HG02943 (cell line): ENCODE measurements at regions not wholly inside any gene's neighbourhood (a gene's known extent, or its start where the extent isn't known, plus 50 kb on each side); places are given as distances from the start of the nearest gene placed in this dataset.
"Not testable (repeated sequence)": the region's sequence is repeated elsewhere in the genome, so short reads cannot be mapped to it uniquely, and the experiment has no call there.

Source experiments
- ATAC-seq: cut with Tn5 transposase; IDR thresholded peaks from one replicate; pipeline ENCODE4 v1.9.1; 2021; ENCODE audit warnings: mild to moderate bottlenecking, low read depth, moderate library complexity; ENCODE audit not compliant: unreplicated experiment

DNA sequence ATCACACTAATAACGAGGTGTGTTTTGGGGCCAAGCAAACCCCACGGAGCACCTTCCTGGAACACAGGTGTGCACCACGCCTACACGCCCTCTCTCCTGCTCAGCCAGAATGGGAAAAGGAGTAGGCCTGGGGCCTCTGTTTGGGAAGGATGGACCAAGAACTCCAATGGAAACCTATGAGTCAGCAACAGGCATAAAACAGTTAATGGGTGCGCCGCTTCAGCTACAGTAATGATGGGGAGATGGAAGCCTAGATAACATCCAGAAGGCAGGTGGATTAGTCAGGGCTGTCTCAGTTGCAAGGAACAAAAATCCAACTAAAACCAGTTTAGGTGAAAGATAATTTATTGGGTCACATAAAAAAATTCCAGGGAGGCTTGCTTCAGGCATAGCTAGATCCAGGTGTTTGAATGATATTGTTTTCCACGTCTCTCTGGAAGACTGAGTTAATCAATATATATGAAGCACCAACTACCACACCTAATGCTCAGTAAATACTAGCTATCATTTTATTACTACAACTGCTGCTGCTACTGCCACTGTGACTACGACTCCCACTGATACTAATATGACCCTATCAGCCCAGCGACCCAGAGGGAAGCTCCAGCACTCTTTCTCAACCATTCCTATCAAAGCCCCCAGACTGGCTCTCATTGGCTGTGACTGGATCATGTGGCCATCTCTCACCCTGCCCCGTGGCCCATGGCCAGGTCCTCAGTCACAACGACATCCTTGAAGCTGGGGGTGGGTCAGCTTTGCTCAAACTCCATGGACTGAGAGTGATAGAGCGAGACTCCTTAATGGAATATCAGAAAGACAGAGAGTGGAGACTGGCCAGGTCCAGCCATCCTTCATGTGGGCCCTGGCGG, 155.2 kb upstream of the PTPN1 start:
- ATAC-seq = no peak

DNA sequence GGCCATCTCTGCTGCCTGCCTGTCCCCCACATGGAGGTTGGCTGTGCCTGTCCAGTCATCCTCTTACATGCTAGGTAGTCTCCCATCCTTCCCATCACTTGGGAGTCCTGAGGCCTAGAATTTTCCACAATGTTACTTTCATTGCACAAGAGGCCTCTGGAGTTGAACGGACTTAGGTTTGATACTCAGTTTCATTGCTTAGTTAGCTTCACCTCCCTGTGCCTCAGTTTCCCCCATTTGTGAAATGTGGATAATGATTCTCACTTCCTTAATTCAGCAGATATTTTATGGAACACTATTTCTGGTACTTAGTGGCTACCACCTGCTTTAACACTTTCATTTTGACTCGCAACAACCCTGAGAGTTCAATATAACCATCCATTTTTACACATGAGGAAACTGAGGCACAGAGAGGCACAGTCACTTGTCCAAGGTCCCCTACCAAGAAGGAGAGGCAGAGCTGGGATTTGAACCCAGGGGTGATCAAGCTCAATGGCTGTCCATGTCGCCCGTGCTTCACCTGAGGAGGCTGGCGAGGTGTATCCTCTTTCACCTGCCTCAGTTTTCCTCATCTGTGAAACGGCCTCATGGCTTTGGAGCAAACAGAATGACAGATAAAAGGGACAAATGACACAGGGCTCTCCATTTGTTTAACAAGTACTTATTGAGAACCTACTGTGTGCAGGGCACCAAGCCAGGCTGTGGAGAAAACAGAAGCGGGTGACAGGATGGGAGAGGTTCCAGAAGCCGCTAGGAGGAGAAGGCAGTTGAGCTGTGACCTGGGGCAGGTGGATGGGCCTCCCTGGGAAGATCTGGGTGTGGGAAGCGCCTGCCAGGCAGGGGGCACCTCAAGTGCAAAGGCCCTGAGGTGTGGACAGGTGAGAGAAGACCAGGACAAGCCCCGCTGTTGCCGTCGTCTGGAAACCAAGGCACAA, 154.3 kb upstream of the PTPN1 start:
- no peak for ATAC-seq

GRCh38 chr20:50356525-50356885, 153.7 kb upstream of the PTPN1 start:
- ATAC-seq = no peak

- no peak for ATAC-seq
Measured at GRCh38 chr20:50356962-50357782, 153.0 kb upstream of the PTPN1 start.

- no peak for ATAC-seq
Measured at GRCh38 chr20:50357783-50358161, 152.4 kb upstream of the PTPN1 start.

DNA sequence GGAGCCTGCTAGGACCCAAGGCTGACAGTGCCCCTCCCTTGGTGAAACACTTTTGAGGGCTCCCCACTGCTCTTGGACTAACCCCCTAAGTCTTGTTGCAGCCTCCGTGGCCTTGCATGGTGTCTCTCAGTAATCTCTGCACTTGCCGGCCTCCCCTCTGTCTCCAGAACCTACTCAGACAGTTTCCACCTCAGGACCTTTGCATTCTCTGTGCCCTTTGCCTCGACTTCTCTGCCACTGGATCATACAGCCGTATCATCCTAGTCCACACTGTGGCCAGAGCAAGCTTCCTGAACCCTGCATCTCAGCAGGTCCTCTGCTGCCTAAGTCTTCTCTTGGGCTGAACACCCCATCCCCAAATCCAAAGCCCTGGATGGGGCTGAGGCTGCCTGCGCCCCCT, 152.0 kb upstream of the PTPN1 start:
- ATAC-seq = no peak

GRCh38 chr20:50358971-50359370, 151.2 kb upstream of the PTPN1 start:
- ATAC-seq = no peak

GRCh38 chr20:50359607-50360217, 150.5 kb upstream of the PTPN1 start:
- ATAC-seq = no peak

- no peak for ATAC-seq
Measured at GRCh38 chr20:50360218-50360672, 149.9 kb upstream of the PTPN1 start.

DNA sequence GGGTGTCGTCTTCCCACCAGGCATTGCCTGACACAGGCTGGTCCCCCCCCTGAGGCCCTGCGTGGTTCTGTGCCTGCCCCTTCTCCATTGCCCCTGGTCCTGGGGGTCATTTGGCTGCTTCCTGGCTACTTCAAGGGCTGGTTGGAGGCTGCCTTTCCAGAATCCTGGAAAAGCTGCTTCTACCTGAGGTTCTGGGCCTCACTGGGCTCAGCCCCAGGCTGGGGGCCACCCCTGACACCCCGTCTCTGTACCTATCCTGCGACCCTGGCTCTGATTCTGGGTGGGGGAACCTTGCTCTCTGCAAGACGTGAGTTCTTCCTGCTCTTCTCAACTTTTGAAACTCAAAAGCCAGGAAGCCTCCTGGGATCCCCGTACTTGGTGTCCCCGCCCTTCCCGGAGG, 149.3 kb upstream of the PTPN1 start:
- ATAC-seq = no peak

DNA sequence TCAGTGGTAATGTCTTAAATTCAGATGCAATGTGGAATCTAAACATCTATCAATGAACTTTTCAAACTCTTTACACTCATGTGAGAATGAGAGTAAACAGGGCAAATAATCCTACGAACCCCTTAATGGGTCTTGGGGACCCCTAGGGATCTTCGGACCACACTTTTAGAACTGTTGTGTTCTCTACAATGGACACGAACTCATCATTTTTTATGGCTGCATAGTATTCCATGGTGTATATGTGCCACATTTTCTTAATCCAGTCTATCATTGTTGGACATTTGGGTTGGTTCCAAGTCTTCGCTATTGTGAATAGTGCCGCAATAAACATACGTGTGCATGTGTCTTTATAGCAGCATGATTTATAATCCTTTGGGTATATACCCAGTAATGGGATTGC, 148.0 kb upstream of the PTPN1 start:
- ATAC-seq = not testable (repeated sequence)

GRCh38 chr20:50363027-50363426, 147.2 kb upstream of the PTPN1 start:
- ATAC-seq = no peak

DNA sequence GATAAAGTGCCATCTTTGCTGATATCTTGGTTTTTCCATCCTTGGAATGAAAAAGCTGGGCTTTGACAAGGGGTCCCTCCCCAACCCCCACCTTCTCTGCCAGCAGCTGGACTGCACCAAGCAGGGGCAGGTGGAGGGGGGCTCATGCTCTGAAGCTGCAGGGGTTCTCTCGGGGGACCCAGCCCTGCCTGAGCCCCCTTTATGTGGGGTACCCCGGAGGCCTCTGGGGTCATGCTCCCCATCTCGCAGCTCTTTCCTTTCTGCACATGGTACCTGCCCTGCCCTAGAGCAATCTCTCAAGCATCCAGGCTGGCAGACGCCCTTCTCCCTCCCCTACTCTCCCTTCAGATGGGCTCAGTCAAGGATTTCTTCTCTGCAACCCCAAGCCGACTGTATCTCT, 146.7 kb upstream of the PTPN1 start:
- no peak for ATAC-seq

- ATAC-seq = no peak
Measured at GRCh38 chr20:50364542-50364941, 145.6 kb upstream of the PTPN1 start.

DNA sequence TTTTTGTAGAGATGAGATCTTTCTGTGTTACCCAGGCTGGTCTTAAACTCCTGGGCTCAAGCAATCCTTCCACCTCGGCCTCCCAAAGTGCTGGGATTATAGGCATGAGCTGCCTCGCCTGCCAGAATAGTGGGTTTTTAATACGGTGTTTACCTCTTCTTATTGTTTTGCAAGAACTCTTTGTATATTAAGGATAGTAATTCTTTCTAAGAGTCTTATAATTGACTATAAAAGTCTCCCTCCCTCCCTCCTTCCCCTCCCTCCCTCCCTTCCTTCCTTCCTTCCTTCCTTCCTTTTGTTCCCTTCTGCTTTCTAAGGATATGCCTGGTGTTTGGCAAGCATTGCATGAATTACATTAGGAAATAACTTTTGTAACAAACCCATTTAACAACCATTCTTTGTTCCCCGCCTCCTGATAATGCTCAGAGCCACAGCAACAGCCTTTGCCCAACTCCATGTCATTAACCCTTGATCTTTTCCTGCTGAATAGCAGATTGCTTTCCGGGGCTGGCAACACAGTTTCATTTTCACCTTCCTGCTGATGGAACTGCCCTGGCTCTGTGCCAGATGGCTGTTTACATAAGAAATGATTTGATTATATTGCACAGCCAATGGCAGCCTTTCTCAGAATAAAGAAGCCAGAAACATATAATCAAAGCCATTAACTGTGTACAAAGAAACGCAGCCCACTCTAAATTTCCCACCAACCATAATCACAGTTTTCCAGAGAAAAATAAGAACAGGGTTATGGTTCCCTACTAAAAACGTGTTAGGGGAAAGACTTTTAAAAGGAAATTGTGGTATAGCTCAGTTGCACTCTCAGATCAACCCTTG, 143.7 kb upstream of the PTPN1 start:
- no peak for ATAC-seq

- ATAC-seq = no peak
Measured at GRCh38 chr20:50367104-50367674, 143.0 kb upstream of the PTPN1 start.

DNA sequence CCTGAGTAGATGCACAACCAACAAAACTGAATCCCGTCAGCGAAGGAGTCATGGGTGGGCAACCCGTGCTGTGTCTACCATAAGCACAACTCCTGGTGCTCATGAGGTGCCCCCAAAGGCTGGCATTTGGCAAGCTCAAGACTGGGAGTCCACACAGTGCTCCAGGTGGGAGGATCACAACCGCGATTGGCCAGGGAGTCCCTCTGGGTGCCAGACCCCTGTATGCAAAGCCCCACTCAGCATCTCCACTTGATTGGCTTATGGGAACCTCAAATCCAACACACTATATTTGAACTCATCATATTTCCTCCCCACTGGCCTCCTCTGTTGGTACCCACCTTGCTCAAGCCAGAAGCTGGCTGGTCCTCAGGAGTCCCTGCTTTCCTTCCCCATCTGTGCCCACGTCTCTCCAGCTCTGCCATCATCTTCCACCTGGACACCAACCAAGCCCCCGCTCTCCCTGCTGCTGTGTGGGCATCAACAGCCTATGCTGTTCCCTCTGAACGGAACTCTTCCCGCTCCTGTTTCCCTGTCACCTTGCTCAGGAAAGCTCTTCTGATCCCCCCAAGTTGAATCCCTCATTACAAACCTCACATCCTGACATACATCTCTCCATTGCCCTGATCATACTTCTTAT, 142.3 kb upstream of the PTPN1 start:
- no peak for ATAC-seq

DNA sequence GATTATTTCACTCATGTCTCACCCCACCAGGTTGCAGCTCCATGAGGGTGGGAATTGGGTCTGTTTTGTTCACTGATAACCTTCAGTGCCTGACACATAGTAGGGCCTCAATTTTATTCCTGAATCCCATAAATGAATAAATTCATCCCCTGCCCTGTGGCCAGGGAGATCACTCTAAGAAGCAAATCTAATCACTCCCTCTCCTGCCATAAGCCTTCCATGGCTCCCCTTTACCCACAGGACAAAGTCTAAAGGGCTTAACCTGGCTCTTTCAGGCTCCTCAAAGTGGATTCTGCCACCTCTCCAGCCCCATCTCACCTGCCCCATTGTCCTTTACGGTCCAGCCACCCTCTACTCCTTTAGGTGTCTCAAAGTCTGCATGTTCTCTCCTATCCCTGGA, 141.8 kb upstream of the PTPN1 start:
- no peak for ATAC-seq

- ATAC-seq = no peak
Measured at GRCh38 chr20:50368813-50369224, 141.4 kb upstream of the PTPN1 start.
